ENCODE measurements at regions not wholly inside any gene's neighbourhood (a gene's known extent, or its start where the extent isn't known, plus 50 kb on each side); places are given as distances from the start of the nearest gene placed in this dataset.

DNA sequence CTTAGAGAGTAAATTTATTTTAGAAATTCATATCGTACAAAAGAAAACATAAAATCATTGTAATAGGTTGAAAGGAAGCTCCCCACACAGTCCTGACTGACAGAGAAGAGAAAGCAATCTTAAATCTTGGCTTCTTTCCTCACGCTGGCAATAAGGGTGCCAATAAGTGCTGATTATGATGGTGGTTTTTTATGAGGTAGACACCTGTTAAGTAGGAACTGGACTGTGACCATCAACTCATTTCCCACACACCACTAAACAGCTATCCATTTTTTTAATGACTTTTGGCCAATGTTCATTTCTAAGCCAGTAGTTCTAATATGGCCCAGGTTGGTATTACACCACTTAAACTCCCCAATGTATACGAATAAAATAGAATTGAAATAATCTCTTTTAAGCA is 893.5 kb upstream of the NUDT12 start:
- no peaks in the 10 kb centered on the region for H3K79me2 ChIP-seq (ENCODE audit: insufficient read depth, low read length)
- H4K20me1 ChIP-seq (ENCODE audit: insufficient read depth), result no peaks in the 10 kb centered on the region
- RAD21 ChIA-PET (ENCODE audit: low non-redundant PET in 1 of 2, low total read pairs in 2 of 2, uncharacterized antibody in 2 of 2, unreplicated experiment in 2 of 2), result no interaction called here
- no peaks in the 10 kb centered on the region for H3K27me3 ChIP-seq (ENCODE audit: insufficient read depth, low read length)
- intact Hi-C loops (cut with micrococcal nuclease), result no loop called here
- ATAC-seq (no peak), DNase-seq (ENCODE audit: low read depth, low spot score) (no peak)
- CTCF ChIA-PET, result no interaction called here
- H2AFZ ChIP-seq (ENCODE audit: low read depth, low read length, poor library complexity, severe bottlenecking), result no peak overlapping the region
- H3K9me3 ChIP-seq (ENCODE audit: control insufficient read depth in 1 of 2, insufficient read depth in 1 of 2, low read depth in 1 of 2, low read length in 2 of 2), result no peaks in the 10 kb centered on the region
- no peak for TF ChIP-seq TCF7L2 (IDR thresholded peaks at IDR 0.05; ENCODE audit: borderline replicate concordance, extremely low read depth, insufficient read depth, insufficient read length)
- no peak for TF ChIP-seq SRF (IDR thresholded peaks at IDR 0.05; ENCODE audit: low read depth)
- TF ChIP-seq SIN3A (IDR thresholded peaks at IDR 0.05; ENCODE audit: low read depth), result no peak
- TF ChIP-seq CBX3 (IDR thresholded peaks at IDR 0.05; ENCODE audit: low read depth), result no peak
- TF ChIP-seq POLR2A (IDR thresholded peaks at IDR 0.05; ENCODE audit: borderline replicate concordance, extremely low read depth, insufficient read depth, insufficient read length), result no peak
- no peak for TF ChIP-seq POLR2AphosphoS5 (IDR thresholded peaks at IDR 0.05; ENCODE audit: low read depth, low read length)
- TF ChIP-seq JUND (IDR thresholded peaks at IDR 0.05), result no peak
- TF ChIP-seq, protein P1, sequence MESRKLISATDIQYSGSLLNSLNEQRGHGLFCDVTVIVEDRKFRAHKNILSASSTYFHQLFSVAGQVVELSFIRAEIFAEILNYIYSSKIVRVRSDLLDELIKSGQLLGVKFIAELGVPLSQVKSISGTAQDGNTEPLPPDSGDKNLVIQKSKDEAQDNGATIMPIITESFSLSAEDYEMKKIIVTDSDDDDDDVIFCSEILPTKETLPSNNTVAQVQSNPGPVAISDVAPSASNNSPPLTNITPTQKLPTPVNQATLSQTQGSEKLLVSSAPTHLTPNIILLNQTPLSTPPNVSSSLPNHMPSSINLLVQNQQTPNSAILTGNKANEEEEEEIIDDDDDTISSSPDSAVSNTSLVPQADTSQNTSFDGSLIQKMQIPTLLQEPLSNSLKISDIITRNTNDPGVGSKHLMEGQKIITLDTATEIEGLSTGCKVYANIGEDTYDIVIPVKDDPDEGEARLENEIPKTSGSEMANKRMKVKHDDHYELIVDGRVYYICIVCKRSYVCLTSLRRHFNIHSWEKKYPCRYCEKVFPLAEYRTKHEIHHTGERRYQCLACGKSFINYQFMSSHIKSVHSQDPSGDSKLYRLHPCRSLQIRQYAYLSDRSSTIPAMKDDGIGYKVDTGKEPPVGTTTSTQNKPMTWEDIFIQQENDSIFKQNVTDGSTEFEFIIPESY (IDR thresholded peaks at IDR 0.05; ENCODE audit: extremely low read depth, insufficient replicate concordance, low read length), result no peak
- TF ChIP-seq FOSL1 (IDR thresholded peaks at IDR 0.05; ENCODE audit: low read depth), result no peak
- TF ChIP-seq, protein P2, sequence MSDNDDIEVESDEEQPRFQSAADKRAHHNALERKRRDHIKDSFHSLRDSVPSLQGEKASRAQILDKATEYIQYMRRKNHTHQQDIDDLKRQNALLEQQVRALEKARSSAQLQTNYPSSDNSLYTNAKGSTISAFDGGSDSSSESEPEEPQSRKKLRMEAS (IDR thresholded peaks at IDR 0.05), result no peak
- TF ChIP-seq, protein P3, sequence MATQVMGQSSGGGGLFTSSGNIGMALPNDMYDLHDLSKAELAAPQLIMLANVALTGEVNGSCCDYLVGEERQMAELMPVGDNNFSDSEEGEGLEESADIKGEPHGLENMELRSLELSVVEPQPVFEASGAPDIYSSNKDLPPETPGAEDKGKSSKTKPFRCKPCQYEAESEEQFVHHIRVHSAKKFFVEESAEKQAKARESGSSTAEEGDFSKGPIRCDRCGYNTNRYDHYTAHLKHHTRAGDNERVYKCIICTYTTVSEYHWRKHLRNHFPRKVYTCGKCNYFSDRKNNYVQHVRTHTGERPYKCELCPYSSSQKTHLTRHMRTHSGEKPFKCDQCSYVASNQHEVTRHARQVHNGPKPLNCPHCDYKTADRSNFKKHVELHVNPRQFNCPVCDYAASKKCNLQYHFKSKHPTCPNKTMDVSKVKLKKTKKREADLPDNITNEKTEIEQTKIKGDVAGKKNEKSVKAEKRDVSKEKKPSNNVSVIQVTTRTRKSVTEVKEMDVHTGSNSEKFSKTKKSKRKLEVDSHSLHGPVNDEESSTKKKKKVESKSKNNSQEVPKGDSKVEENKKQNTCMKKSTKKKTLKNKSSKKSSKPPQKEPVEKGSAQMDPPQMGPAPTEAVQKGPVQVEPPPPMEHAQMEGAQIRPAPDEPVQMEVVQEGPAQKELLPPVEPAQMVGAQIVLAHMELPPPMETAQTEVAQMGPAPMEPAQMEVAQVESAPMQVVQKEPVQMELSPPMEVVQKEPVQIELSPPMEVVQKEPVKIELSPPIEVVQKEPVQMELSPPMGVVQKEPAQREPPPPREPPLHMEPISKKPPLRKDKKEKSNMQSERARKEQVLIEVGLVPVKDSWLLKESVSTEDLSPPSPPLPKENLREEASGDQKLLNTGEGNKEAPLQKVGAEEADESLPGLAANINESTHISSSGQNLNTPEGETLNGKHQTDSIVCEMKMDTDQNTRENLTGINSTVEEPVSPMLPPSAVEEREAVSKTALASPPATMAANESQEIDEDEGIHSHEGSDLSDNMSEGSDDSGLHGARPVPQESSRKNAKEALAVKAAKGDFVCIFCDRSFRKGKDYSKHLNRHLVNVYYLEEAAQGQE (IDR thresholded peaks at IDR 0.05; ENCODE audit: low read depth), result no peak
- no peak for TF ChIP-seq ELF1 (IDR thresholded peaks at IDR 0.05; ENCODE audit: borderline replicate concordance, low read depth)
- TF ChIP-seq EGR1 (IDR thresholded peaks at IDR 0.05; ENCODE audit: low read depth), result no peak
- TF ChIP-seq, protein P4, sequence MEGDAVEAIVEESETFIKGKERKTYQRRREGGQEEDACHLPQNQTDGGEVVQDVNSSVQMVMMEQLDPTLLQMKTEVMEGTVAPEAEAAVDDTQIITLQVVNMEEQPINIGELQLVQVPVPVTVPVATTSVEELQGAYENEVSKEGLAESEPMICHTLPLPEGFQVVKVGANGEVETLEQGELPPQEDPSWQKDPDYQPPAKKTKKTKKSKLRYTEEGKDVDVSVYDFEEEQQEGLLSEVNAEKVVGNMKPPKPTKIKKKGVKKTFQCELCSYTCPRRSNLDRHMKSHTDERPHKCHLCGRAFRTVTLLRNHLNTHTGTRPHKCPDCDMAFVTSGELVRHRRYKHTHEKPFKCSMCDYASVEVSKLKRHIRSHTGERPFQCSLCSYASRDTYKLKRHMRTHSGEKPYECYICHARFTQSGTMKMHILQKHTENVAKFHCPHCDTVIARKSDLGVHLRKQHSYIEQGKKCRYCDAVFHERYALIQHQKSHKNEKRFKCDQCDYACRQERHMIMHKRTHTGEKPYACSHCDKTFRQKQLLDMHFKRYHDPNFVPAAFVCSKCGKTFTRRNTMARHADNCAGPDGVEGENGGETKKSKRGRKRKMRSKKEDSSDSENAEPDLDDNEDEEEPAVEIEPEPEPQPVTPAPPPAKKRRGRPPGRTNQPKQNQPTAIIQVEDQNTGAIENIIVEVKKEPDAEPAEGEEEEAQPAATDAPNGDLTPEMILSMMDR (IDR thresholded peaks at IDR 0.05 in 2 of 3, conservative IDR thresholded peaks at IDR 0.05 in 1 of 3; ENCODE audit: borderline replicate concordance in 1 of 3, insufficient read depth in 1 of 3, low read depth in 2 of 3, low read length in 2 of 3), result no peak
- TF ChIP-seq ZFX (IDR thresholded peaks at IDR 0.05), result no peak
- no peak for TF ChIP-seq ZNF274 (IDR thresholded peaks at IDR 0.05; ENCODE audit: low read depth, low read length)
- TF ChIP-seq EZH2 (IDR thresholded peaks at IDR 0.05), result no peak
- no peaks in the 10 kb centered on the region for H3K9me2 ChIP-seq (ENCODE audit: insufficient read depth)
- BruUV-seq (replicated peaks), result no TSS peak
- H3K36me3 ChIP-seq (ENCODE audit: control insufficient read depth in 1 of 2, insufficient read depth in 2 of 2, low read length in 2 of 2), result no peaks in the 10 kb centered on the region
- no peak overlapping the region for H3K9ac ChIP-seq (ENCODE audit: low read length)
- no peak overlapping the region for H3K27ac ChIP-seq (ENCODE audit: low read depth, low read length)
- no peak overlapping the region for H3K4me2 ChIP-seq (ENCODE audit: low read length)
- POLR2A ChIA-PET, result no interaction called here
- H3K4me3 ChIP-seq (replicated peaks in 1 of 2; ENCODE audit: low read depth in 1 of 2, low read length in 2 of 2), result no peak overlapping the region
- H3K4me1 ChIP-seq (ENCODE audit: control insufficient read depth in 1 of 2, insufficient read depth in 2 of 2, low read length in 2 of 2), result no peaks in the 10 kb centered on the region

Data from HCT116 (cell line).